Central memory CD8-positive, alpha-beta T cell (primary cell): ENCODE measurements at regions not wholly inside any gene's neighbourhood (a gene's known extent, or its start where the extent isn't known, plus 50 kb on each side); places are given as distances from the start of the nearest gene placed in this dataset.

Experiments
- ATAC-seq: fragments of 150-1000 bp; cut with Tn5 transposase; replicated peaks from 2 replicates; pipeline ENCODE4 v1.10.0; 2022; ENCODE audit warnings: mild to moderate bottlenecking, moderate FRiP score, moderate number of reproducible peaks; ENCODE audit not compliant: poor library complexity, severe bottlenecking; ENCODE audit errors: extremely low read depth
- DNase-seq, 2 donors: peaks; one replicate each; pipeline ENCODE4 v3.0.0; 2021; ENCODE audit warnings: low spot score in 2 of 2
- H3K27ac Mint-ChIP-seq: one replicate; pipeline ENCODE4 v1.8.0; 2022; ENCODE audit warnings: low read depth, mild to moderate bottlenecking, moderate library complexity, mixed read lengths
- H3K27me3 Mint-ChIP-seq: one replicate; pipeline ENCODE4 v1.8.0; 2022; ENCODE audit warnings: mixed read lengths
- H3K36me3 Mint-ChIP-seq: one replicate; pipeline ENCODE4 v1.8.0; 2022; ENCODE audit warnings: mild to moderate bottlenecking, moderate library complexity, mixed read lengths; ENCODE audit not compliant: insufficient read depth
- H3K4me1 Mint-ChIP-seq: one replicate; pipeline ENCODE4 v1.8.0; 2022; ENCODE audit warnings: mixed read lengths
- H3K4me3 Mint-ChIP-seq: one replicate; pipeline ENCODE4 v1.8.0; 2022; ENCODE audit warnings: mild to moderate bottlenecking, moderate library complexity, mixed read lengths
- H3K9me3 Mint-ChIP-seq: one replicate; pipeline ENCODE4 v1.8.0; 2022; ENCODE audit warnings: mixed read lengths

- peaks cover 5% of the 10 kb centered on the region for H3K9me3 Mint-ChIP-seq
- DNase-seq (no peak), ATAC-seq (no peak)
- H3K4me1 Mint-ChIP-seq, result no peaks in the 10 kb centered on the region
- no peak overlapping the region for H3K27ac Mint-ChIP-seq
- no peaks in the 10 kb centered on the region for H3K27me3 Mint-ChIP-seq
- H3K36me3 Mint-ChIP-seq, result no peaks in the 10 kb centered on the region
- H3K4me3 Mint-ChIP-seq, result no peak overlapping the region
Observed at GRCh38 chr18:44060197-44060596, 620.5 kb upstream of the SETBP1 start.

GRCh38 chr18:44061438-44061837 is 619.2 kb upstream of the SETBP1 start:
- Mint-ChIP-seq H3K4me1 (no peaks in the 10 kb centered on the region), H3K27me3 (no peaks in the 10 kb centered on the region), H3K27ac (no peak overlapping the region), H3K9me3 (peaks cover 5% of the 10 kb centered on the region), H3K4me3 (no peak overlapping the region), H3K36me3 (no peaks in the 10 kb centered on the region)
- DNase-seq, result no peak
- no peak for ATAC-seq

GRCh38 chr18:44062345-44062744 is 618.3 kb upstream of the SETBP1 start:
- Mint-ChIP-seq H3K4me1 (no peaks in the 10 kb centered on the region), H3K36me3 (no peaks in the 10 kb centered on the region), H3K27ac (no peak overlapping the region), H3K4me3 (no peak overlapping the region), H3K9me3 (peaks cover 11% of the 10 kb centered on the region), H3K27me3 (no peaks in the 10 kb centered on the region)
- ATAC-seq, result no peak
- no peak for DNase-seq

- Mint-ChIP-seq H3K9me3 (peaks cover 11% of the 10 kb centered on the region), H3K27ac (no peak overlapping the region), H3K4me3 (no peak overlapping the region), H3K4me1 (no peaks in the 10 kb centered on the region), H3K36me3 (no peaks in the 10 kb centered on the region), H3K27me3 (no peaks in the 10 kb centered on the region)
- no peak for ATAC-seq
- no peak for DNase-seq
Observed at GRCh38 chr18:44065206-44065605, 615.5 kb upstream of the SETBP1 start.

- Mint-ChIP-seq H3K27me3 (no peaks in the 10 kb centered on the region), H3K4me1 (no peaks in the 10 kb centered on the region), H3K4me3 (no peak overlapping the region), H3K9me3 (peaks cover 11% of the 10 kb centered on the region), H3K27ac (no peak overlapping the region), H3K36me3 (no peaks in the 10 kb centered on the region)
- ATAC-seq (no peak), DNase-seq (no peak)
Observed at GRCh38 chr18:44066541-44066940, 614.1 kb upstream of the SETBP1 start.

- no peak for DNase-seq
- Mint-ChIP-seq H3K4me1 (no peaks in the 10 kb centered on the region), H3K4me3 (no peak overlapping the region), H3K36me3 (no peaks in the 10 kb centered on the region), H3K27me3 (no peaks in the 10 kb centered on the region), H3K27ac (no peak overlapping the region), H3K9me3 (peaks cover 11% of the 10 kb centered on the region)
- no peak for ATAC-seq
Observed at GRCh38 chr18:44067186-44067585, 613.5 kb upstream of the SETBP1 start.

- H3K9me3 Mint-ChIP-seq, result no peaks in the 10 kb centered on the region
- H3K27ac Mint-ChIP-seq, result no peak overlapping the region
- no peaks in the 10 kb centered on the region for H3K4me1 Mint-ChIP-seq
- H3K27me3 Mint-ChIP-seq, result no peaks in the 10 kb centered on the region
- no peak for ATAC-seq
- H3K36me3 Mint-ChIP-seq, result no peaks in the 10 kb centered on the region
- DNase-seq, result no peak
- no peak overlapping the region for H3K4me3 Mint-ChIP-seq
Observed at GRCh38 chr18:44075038-44075437, 605.6 kb upstream of the SETBP1 start.

- Mint-ChIP-seq H3K9me3 (peaks cover 5% of the 10 kb centered on the region), H3K36me3 (no peaks in the 10 kb centered on the region), H3K27ac (no peak overlapping the region), H3K4me3 (no peak overlapping the region), H3K27me3 (no peaks in the 10 kb centered on the region), H3K4me1 (no peaks in the 10 kb centered on the region)
- ATAC-seq (no peak), DNase-seq (no peak)
Observed at GRCh38 chr18:44079606-44080005, 601.1 kb upstream of the SETBP1 start.

- Mint-ChIP-seq H3K9me3 (peaks cover 5% of the 10 kb centered on the region), H3K27me3 (no peaks in the 10 kb centered on the region), H3K4me1 (no peaks in the 10 kb centered on the region), H3K4me3 (no peak overlapping the region), H3K36me3 (no peaks in the 10 kb centered on the region), H3K27ac (no peak overlapping the region)
- DNase-seq (no peak), ATAC-seq (no peak)
Observed at GRCh38 chr18:44080054-44080453, 600.6 kb upstream of the SETBP1 start.

- ATAC-seq, result no peak
- no peaks in the 10 kb centered on the region for H3K27me3 Mint-ChIP-seq
- H3K9me3 Mint-ChIP-seq, result no peaks in the 10 kb centered on the region
- no peak overlapping the region for H3K27ac Mint-ChIP-seq
- no peak overlapping the region for H3K4me3 Mint-ChIP-seq
- DNase-seq, result no peak
- H3K4me1 Mint-ChIP-seq, result no peaks in the 10 kb centered on the region
- H3K36me3 Mint-ChIP-seq, result no peaks in the 10 kb centered on the region
Observed at GRCh38 chr18:44089732-44090131, 591.0 kb upstream of the SETBP1 start.

GRCh38 chr18:44090453-44090852 is 590.2 kb upstream of the SETBP1 start:
- ATAC-seq, result no peak
- Mint-ChIP-seq H3K27ac (no peak overlapping the region), H3K27me3 (no peaks in the 10 kb centered on the region), H3K4me1 (no peaks in the 10 kb centered on the region), H3K4me3 (no peak overlapping the region), H3K9me3 (no peaks in the 10 kb centered on the region), H3K36me3 (no peaks in the 10 kb centered on the region)
- no peak for DNase-seq

GRCh38 chr18:44093253-44093652 is 587.4 kb upstream of the SETBP1 start:
- no peaks in the 10 kb centered on the region for H3K27me3 Mint-ChIP-seq
- DNase-seq (no peak), ATAC-seq (no peak)
- no peak overlapping the region for H3K4me3 Mint-ChIP-seq
- H3K27ac Mint-ChIP-seq, result no peak overlapping the region
- H3K36me3 Mint-ChIP-seq, result no peaks in the 10 kb centered on the region
- no peaks in the 10 kb centered on the region for H3K9me3 Mint-ChIP-seq
- H3K4me1 Mint-ChIP-seq, result no peaks in the 10 kb centered on the region

- H3K27ac Mint-ChIP-seq, result no peak overlapping the region
- no peaks in the 10 kb centered on the region for H3K27me3 Mint-ChIP-seq
- DNase-seq (no peak), ATAC-seq (no peak)
- H3K36me3 Mint-ChIP-seq, result no peaks in the 10 kb centered on the region
- no peaks in the 10 kb centered on the region for H3K9me3 Mint-ChIP-seq
- no peaks in the 10 kb centered on the region for H3K4me1 Mint-ChIP-seq
- H3K4me3 Mint-ChIP-seq, result no peak overlapping the region
Observed at GRCh38 chr18:44096016-44096415, 584.7 kb upstream of the SETBP1 start.

GRCh38 chr18:44098551-44099098 is 582.1 kb upstream of the SETBP1 start:
- Mint-ChIP-seq H3K27me3 (no peaks in the 10 kb centered on the region), H3K9me3 (no peaks in the 10 kb centered on the region), H3K36me3 (no peaks in the 10 kb centered on the region), H3K4me1 (no peaks in the 10 kb centered on the region), H3K27ac (no peak overlapping the region), H3K4me3 (no peak overlapping the region)
- DNase-seq (no peak), ATAC-seq (no peak)
